Breast epithelium (tissue), 3 donors: ENCODE measurements at regions not wholly inside any gene's neighbourhood (a gene's known extent, or its start where the extent isn't known, plus 50 kb on each side); places are given as distances from the start of the nearest gene placed in this dataset.

Experiments
- CTCF ChIP-seq, 3 donors: fragments of 450-650 bp; IDR thresholded peaks; one replicate each; pipeline ENCODE4 v1.5.1; 2016 to 2017; ENCODE audit warnings: antibody characterized with exemption in 3 of 3, mild to moderate bottlenecking in 3 of 3, moderate library complexity in 3 of 3
- POLR2A ChIP-seq: fragments of 450-650 bp; IDR thresholded peaks from one replicate; pipeline ENCODE4 v1.6.1; 2016; ENCODE audit warnings: antibody characterized with exemption, mild to moderate bottlenecking, moderate library complexity
- POLR2AphosphoS5 ChIP-seq, 3 donors: sonication (generic); formaldehyde crosslinking; IDR thresholded peaks; one replicate each; pipeline ENCODE4 v1.6.1; 2017; ENCODE audit warnings: antibody characterized with exemption in 3 of 3

- TF ChIP-seq POLR2AphosphoS5 (IDR thresholded peaks at IDR 0.05) (no peak), CTCF (IDR thresholded peaks at IDR 0.05) (no peak), POLR2A (no peak)
Measured at GRCh38 chr2:22153931-22154613, 1030.3 kb downstream of the TDRD15 start.
